PC-3 (cell line): ENCODE measurements at regions not wholly inside any gene's neighbourhood (a gene's known extent, or its start where the extent isn't known, plus 50 kb on each side); places are given as distances from the start of the nearest gene placed in this dataset.

Source experiments
- ATAC-seq: fragments of 200-7000 bp; cut with Tn5 transposase; 2 replicates; pipeline ENCODE4 v1.9.1; 2020; ENCODE audit warnings: mild to moderate bottlenecking, moderate library complexity
- BruUV-seq: library from RNA; stranded (reverse); fragments of 400-500 nt; replicated peaks from 2 replicates; lab custom pipeline; 2021; lab: Mats Ljungman, UMichigan
- CTCF ChIA-PET: fragments of 300-600 bp; sonication (Branson Sonifier 250); formaldehyde crosslinking; loops from one replicate; lab custom pipeline; 2022; ENCODE audit warnings: antibody characterized with exemption; lab: Charles Lee
- POLR2A ChIA-PET: fragments of 300-600 bp; sonication (Branson Sonifier 250); formaldehyde crosslinking; loops from one replicate; lab custom pipeline; 2022; ENCODE audit warnings: antibody characterized with exemption; ENCODE audit not compliant: unreplicated experiment; lab: Charles Lee
- DNase-seq: peaks from one replicate; pipeline ENCODE4 v3.0.0-alpha.2; 2015
- H2AFZ ChIP-seq: fragments of 300-600 bp; sonication (generic); 2 replicates; pipeline ENCODE4 v1.6.0; 2016; ENCODE audit warnings: antibody characterized with exemption, low read length
- H3F3A ChIP-seq: fragments of 300-600 bp; sonication (generic); one replicate; pipeline ENCODE4 v1.6.0; 2017; ENCODE audit warnings: antibody characterized with exemption, low read length, control low read depth, mild to moderate bottlenecking; ENCODE audit not compliant: unreplicated experiment
- H3K27ac ChIP-seq: fragments of 300-600 bp; sonication (generic); 2 replicates; pipeline ENCODE4 v1.5.1; 2016; ENCODE audit warnings: mild to moderate bottlenecking, low read length
- H3K27me3 ChIP-seq: fragments of 300-600 bp; sonication (generic); 2 replicates; pipeline ENCODE4 v1.6.1; 2016; ENCODE audit warnings: low read length, mixed read lengths
- H3K36me3 ChIP-seq: fragments of 300-600 bp; sonication (generic); 2 replicates; pipeline ENCODE4 v1.6.1; 2016; ENCODE audit warnings: low read depth, mixed run types, low read length, mixed read lengths
- H3K4me1 ChIP-seq: fragments of 300-600 bp; sonication (generic); 2 replicates; pipeline ENCODE4 v1.5.1; 2016; ENCODE audit warnings: low read length; ENCODE audit not compliant: insufficient read depth
- H3K4me2 ChIP-seq: fragments of 300-600 bp; sonication (generic); 2 replicates; pipeline ENCODE4 v1.6.0; 2016; ENCODE audit warnings: low read length
- H3K4me3 ChIP-seq: fragments of 300-600 bp; sonication (generic); 2 replicates; pipeline ENCODE4 v1.5.1; 2016; ENCODE audit warnings: mild to moderate bottlenecking, low read length, mixed read lengths
- H3K79me2 ChIP-seq: fragments of 300-600 bp; sonication (generic); 2 replicates; pipeline ENCODE4 v1.6.1; 2017; ENCODE audit warnings: low read length, mixed read lengths
- H3K9ac ChIP-seq: fragments of 300-600 bp; sonication (generic); 2 replicates; pipeline ENCODE4 v1.6.0; 2016; ENCODE audit warnings: mild to moderate bottlenecking, low read length
- H3K9me2 ChIP-seq: fragments of 300-600 bp; sonication (generic); replicated peaks from 2 replicates; pipeline ENCODE4 v1.6.1; 2016; ENCODE audit warnings: mixed run types, low read length, mixed read lengths
- H3K9me3 ChIP-seq: fragments of 300-600 bp; sonication (generic); 2 replicates; pipeline ENCODE4 v1.6.1; 2016; ENCODE audit warnings: low read length, mixed read lengths
- H4K20me1 ChIP-seq: fragments of 300-600 bp; sonication (generic); 2 replicates; pipeline ENCODE4 v1.6.1; 2016; ENCODE audit warnings: low read length, mixed read lengths
- EZH2 ChIP-seq: fragments of 300-600 bp; sonication (generic); IDR thresholded peaks from one replicate; pipeline ENCODE4 v1.6.1; 2017; ENCODE audit warnings: antibody characterized with exemption, mild to moderate bottlenecking, low read length; ENCODE audit not compliant: unreplicated experiment
- EZH2phosphoT487 ChIP-seq: fragments of 300-600 bp; sonication (generic); IDR thresholded peaks from 2 replicates; pipeline ENCODE4 v1.6.1; 2018; ENCODE audit warnings: mild to moderate bottlenecking, antibody characterized with exemption, low read length, borderline replicate concordance
- intact Hi-C: fragments of 100-400 bp; cut with micrococcal nuclease; formaldehyde crosslinking; loops from 2 replicates; pipeline ENCODE4 v1.9.0; 2023
- TF ChIP-seq, protein P1 (sequence below): fragments of 300-600 bp; sonication (generic); conservative IDR thresholded peaks from 2 replicates; pipeline ENCODE4 v1.5.1; 2017; ENCODE audit warnings: antibody characterized with exemption, low read depth, mild to moderate bottlenecking, low read length

DNA sequence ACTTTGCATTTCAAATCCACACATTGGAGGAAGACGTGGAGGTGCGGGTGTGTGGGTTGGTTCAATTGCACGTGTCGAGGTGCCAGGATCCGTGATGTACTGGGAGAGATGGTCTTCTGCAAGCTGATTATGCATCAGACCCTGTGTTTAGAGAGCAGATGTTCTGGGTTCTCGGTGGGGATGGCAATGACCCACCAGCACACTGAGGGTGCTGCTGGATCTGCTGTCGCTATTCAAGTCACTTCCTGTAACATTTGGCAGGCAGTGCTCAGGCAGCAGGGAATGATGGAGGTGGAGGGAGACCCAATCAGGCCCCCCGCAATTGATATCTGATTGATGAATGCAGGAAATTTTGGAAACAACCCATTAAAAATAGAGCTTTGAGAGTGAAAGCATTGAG lies 830.1 kb upstream of the POU3F3 start:
- CTCF ChIA-PET, result no interaction called here
- no peaks in the 10 kb centered on the region for H4K20me1 ChIP-seq
- no peak for ATAC-seq
- no peaks in the 10 kb centered on the region for H3F3A ChIP-seq
- no TSS peak for BruUV-seq
- H3K4me2 ChIP-seq, result no peak overlapping the region
- H3K9ac ChIP-seq, result no peak overlapping the region
- no peaks in the 10 kb centered on the region for H3K9me2 ChIP-seq
- H3K9me3 ChIP-seq, result no peaks in the 10 kb centered on the region
- peaks cover 74% of the 10 kb centered on the region for H3K27me3 ChIP-seq
- no peaks in the 10 kb centered on the region for H3K36me3 ChIP-seq
- H3K27ac ChIP-seq, result no peak overlapping the region
- H2AFZ ChIP-seq, result no peak overlapping the region
- POLR2A ChIA-PET, result no interaction called here
- intact Hi-C loops, result no loop called here
- DNase-seq, result no peak
- H3K4me3 ChIP-seq, result no peak overlapping the region
- no peaks in the 10 kb centered on the region for H3K79me2 ChIP-seq
- H3K4me1 ChIP-seq, result no peaks in the 10 kb centered on the region
- TF ChIP-seq EZH2, result no peak
- TF ChIP-seq, protein P1, sequence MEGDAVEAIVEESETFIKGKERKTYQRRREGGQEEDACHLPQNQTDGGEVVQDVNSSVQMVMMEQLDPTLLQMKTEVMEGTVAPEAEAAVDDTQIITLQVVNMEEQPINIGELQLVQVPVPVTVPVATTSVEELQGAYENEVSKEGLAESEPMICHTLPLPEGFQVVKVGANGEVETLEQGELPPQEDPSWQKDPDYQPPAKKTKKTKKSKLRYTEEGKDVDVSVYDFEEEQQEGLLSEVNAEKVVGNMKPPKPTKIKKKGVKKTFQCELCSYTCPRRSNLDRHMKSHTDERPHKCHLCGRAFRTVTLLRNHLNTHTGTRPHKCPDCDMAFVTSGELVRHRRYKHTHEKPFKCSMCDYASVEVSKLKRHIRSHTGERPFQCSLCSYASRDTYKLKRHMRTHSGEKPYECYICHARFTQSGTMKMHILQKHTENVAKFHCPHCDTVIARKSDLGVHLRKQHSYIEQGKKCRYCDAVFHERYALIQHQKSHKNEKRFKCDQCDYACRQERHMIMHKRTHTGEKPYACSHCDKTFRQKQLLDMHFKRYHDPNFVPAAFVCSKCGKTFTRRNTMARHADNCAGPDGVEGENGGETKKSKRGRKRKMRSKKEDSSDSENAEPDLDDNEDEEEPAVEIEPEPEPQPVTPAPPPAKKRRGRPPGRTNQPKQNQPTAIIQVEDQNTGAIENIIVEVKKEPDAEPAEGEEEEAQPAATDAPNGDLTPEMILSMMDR, result no peak
- TF ChIP-seq EZH2phosphoT487, result no peak

DNA sequence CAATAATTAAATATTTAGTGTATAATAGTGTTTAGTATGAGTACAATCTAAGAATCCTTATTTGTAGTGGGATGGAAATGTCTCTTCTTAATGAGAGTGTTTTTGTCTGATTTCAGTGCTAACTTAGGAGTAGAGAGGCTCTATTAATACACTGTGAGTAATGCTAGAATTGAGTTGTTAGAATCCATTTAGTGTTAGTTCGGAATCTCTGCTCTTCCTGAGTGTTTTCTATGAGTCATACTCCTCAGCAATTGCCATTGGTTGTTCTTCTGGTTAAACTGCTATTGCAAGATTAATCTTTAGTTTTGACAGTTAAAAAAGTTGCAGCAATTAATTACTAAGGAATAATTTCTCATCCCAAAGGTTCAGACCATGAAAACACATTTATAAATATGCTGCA lies 828.6 kb upstream of the POU3F3 start:
- BruUV-seq, result no TSS peak

DNA sequence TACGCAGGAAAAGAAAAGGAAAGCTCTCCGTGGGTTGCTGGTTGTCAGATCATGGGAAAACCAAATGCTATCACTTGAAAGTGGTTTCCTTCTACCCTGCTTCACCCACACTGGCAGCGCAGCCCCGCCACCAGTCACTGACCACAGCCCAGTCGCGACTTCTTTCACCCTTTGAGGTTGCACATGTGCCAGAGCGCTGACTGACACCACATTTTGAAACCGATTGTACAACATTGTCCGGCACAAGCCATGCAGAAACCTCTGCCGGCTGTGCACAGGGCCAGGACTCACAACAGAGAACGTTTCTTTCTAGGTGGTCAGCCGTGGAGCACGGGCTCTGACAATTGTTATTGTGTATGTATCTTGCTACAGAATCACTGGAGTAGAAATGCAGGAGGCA lies 827.2 kb upstream of the POU3F3 start:
- no peaks in the 10 kb centered on the region for H3K79me2 ChIP-seq
- no peaks in the 10 kb centered on the region for H3K9me2 ChIP-seq
- no peaks in the 10 kb centered on the region for H3K4me1 ChIP-seq
- intact Hi-C loops, result no loop called here
- no peaks in the 10 kb centered on the region for H3K36me3 ChIP-seq
- TF ChIP-seq EZH2, result no peak
- TF ChIP-seq, protein P1, result no peak
- TF ChIP-seq EZH2phosphoT487, result no peak
- no peak overlapping the region for H3K9ac ChIP-seq
- peaks cover 49% of the 10 kb centered on the region for H3K27me3 ChIP-seq
- H3F3A ChIP-seq, result no peaks in the 10 kb centered on the region
- H4K20me1 ChIP-seq, result no peaks in the 10 kb centered on the region
- ATAC-seq (no peak), DNase-seq (no peak)
- no peak overlapping the region for H3K27ac ChIP-seq
- BruUV-seq, result no TSS peak
- POLR2A ChIA-PET, result no interaction called here
- no peak overlapping the region for H3K4me3 ChIP-seq
- H3K9me3 ChIP-seq, result no peaks in the 10 kb centered on the region
- no peak overlapping the region for H3K4me2 ChIP-seq
- no peak overlapping the region for H2AFZ ChIP-seq
- CTCF ChIA-PET, result no interaction called here

More for the DNA sequence above, 828.6 kb upstream of the POU3F3 start:
- TF ChIP-seq, protein P1, result no peak
- TF ChIP-seq EZH2 (no peak), EZH2phosphoT487 (no peak)
- CTCF ChIA-PET, result no interaction called here
- no peak overlapping the region for H3K27ac ChIP-seq
- POLR2A ChIA-PET, result no interaction called here
- H3K4me2 ChIP-seq, result no peak overlapping the region
- DNase-seq (no peak), ATAC-seq (no peak)
- no peak overlapping the region for H3K9ac ChIP-seq
- H3K36me3 ChIP-seq, result no peaks in the 10 kb centered on the region
- no peak overlapping the region for H2AFZ ChIP-seq
- no peaks in the 10 kb centered on the region for H3K9me2 ChIP-seq
- H4K20me1 ChIP-seq, result no peaks in the 10 kb centered on the region
- H3K4me1 ChIP-seq, result no peaks in the 10 kb centered on the region
- no peak overlapping the region for H3K4me3 ChIP-seq
- intact Hi-C loops, result no loop called here
- no peaks in the 10 kb centered on the region for H3F3A ChIP-seq
- H3K27me3 ChIP-seq, result peaks cover 62% of the 10 kb centered on the region
- no peaks in the 10 kb centered on the region for H3K9me3 ChIP-seq
- H3K79me2 ChIP-seq, result no peaks in the 10 kb centered on the region
